ENCODE measurements at regions not wholly inside any gene's neighbourhood (a gene's known extent, or its start where the extent isn't known, plus 50 kb on each side); places are given as distances from the start of the nearest gene placed in this dataset.
A peak's percentile ranks its signal among the peaks of the same experiment; 100 is the strongest.

GRCh38 chrX:69279234-69279633, 114.0 kb upstream of the PJA1 start:
- Histone ChIP-seq H3K27me3 (ENCODE audit: control insufficient read depth, insufficient read depth, low read length) (no peaks in the 10 kb centered on the region), H3K36me3 (ENCODE audit: control insufficient read depth, insufficient read depth, low read length) (no peaks in the 10 kb centered on the region), H3K4me1 (ENCODE audit: control insufficient read depth, insufficient read depth, low read length) (peaks cover 12% of the 10 kb centered on the region), H3K4me3 (ENCODE audit: low read length) (no peak overlapping the region), H3K9me3 (ENCODE audit: control insufficient read depth, low read depth, low read length) (no peaks in the 10 kb centered on the region), H3K27ac (ENCODE audit: low read length) (no peak overlapping the region)
- no CpG with 5 or more reads among the region's 3 CpGs for WGBS (ENCODE audit: insufficient coverage, low lambda C conversion rate)
- DNase-seq = no peak

DNA sequence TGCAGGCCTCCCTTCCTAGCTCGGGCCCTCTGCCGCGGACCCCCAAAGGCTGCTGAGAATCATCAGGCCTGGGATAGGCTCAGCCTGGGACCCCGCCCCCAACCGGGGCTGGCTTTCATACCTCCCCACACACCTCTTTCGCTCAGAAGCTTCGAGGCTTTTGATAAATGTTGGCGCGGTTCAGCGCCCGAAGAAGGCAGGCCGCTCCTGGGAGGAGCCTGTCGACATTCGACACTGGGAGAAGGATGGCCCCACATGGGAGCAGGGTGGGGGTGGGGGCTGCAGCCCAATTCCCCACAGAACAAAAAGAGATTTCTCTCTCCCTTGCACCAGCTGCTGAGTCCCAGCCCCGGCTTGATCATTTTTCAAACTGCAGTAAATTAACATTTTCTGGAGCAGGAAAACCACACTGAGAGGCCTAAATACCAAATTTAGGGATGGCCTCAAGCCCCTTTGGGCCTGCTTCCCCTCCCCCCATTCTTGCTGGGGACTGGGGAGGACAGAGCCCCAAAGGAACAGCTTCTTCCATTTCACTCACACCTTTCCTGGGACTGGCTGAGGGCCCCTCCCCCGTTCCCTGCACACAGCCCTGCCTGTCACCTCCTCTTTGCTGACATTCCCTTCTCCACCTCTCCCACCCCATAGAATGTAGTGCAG, 112.9 kb upstream of the PJA1 start:
- Histone ChIP-seq H3K4me3 (ENCODE audit: low read length) (no peak overlapping the region), H3K4me1 (ENCODE audit: control insufficient read depth, insufficient read depth, low read length) (peaks cover 12% of the 10 kb centered on the region), H3K27ac (ENCODE audit: low read length) (peak overlapping the region; percentile 12), H3K27me3 (ENCODE audit: control insufficient read depth, insufficient read depth, low read length) (no peaks in the 10 kb centered on the region), H3K36me3 (ENCODE audit: control insufficient read depth, insufficient read depth, low read length) (no peaks in the 10 kb centered on the region), H3K9me3 (ENCODE audit: control insufficient read depth, low read depth, low read length) (no peaks in the 10 kb centered on the region)
- WGBS (ENCODE audit: insufficient coverage, low lambda C conversion rate) = no CpG with 5 or more reads among the region's 16 CpGs
- no peak for DNase-seq

DNA sequence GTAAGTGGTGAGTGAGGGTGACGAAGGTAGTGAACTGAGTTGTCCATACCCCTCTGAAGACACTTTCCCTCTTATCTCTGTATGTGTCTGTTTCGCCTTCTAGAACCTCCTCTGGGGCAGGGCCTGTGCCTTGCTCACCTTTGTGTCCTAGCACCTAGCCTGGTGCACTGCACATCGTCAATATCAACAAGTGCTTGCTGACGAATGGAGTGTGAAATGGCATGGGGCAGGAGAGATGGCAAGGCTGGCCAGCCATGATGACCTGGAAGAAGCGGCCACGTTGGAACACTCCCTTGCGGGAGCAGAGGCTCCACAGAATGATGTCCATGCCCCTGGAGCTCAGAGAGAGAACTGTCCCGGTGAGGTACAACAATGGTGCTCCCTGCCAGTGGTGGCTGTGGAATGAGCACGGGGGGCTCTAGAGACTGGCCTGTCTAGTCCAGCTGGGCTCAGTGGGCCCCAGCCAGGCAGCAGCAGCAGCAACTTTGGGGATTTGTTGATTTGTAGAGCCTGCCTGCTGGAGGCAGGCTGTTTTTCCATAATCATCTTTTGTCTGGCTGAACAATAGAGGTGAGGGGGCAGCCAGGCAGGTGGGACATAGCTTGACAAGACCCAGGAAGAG, 112.2 kb upstream of the PJA1 start:
- no peaks in the 10 kb centered on the region for H3K36me3 ChIP-seq (ENCODE audit: control insufficient read depth, insufficient read depth, low read length)
- peak overlapping the region; percentile 12 for H3K27ac ChIP-seq (ENCODE audit: low read length)
- no peak for DNase-seq
- H3K9me3 ChIP-seq (ENCODE audit: control insufficient read depth, low read depth, low read length) = no peaks in the 10 kb centered on the region
- H3K4me3 ChIP-seq (ENCODE audit: low read length) = no peak overlapping the region
- H3K4me1 ChIP-seq (ENCODE audit: control insufficient read depth, insufficient read depth, low read length) = peaks cover 12% of the 10 kb centered on the region
- WGBS (ENCODE audit: insufficient coverage, low lambda C conversion rate) = no CpG with 5 or more reads among the region's 9 CpGs
- no peaks in the 10 kb centered on the region for H3K27me3 ChIP-seq (ENCODE audit: control insufficient read depth, insufficient read depth, low read length)

DNA sequence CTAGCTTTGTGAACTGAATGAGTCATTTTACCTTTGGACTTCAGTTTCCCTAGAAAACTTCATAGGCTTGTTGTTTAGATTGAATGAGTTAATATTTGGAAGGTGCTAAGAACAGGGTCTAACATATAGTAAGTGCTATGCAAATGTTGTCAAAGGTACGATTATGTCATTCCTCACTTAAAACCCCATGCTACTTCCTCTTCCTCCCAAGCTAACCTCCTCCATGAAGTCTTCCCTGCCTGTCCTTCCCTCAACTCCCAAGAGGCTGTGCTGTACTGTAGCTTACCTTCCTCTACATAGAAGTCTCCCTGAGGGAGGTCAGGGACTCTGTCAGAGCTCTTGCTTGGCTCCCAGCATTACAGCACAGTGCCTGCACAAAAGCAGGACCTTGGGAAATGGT, 103.4 kb upstream of the PJA1 start:
- DNase-seq = peak in 1 of 2 donors; percentile 71
- H3K4me1 ChIP-seq (ENCODE audit: control insufficient read depth, insufficient read depth, low read length) = peaks cover 4% of the 10 kb centered on the region
- H3K27me3 ChIP-seq (ENCODE audit: control insufficient read depth, insufficient read depth, low read length) = no peaks in the 10 kb centered on the region
- H3K9me3 ChIP-seq (ENCODE audit: control insufficient read depth, low read depth, low read length) = no peaks in the 10 kb centered on the region
- no peak overlapping the region for H3K4me3 ChIP-seq (ENCODE audit: low read length)
- WGBS (ENCODE audit: insufficient coverage, low lambda C conversion rate) = no CpG with 5 or more reads among the region's 1 CpG
- H3K36me3 ChIP-seq (ENCODE audit: control insufficient read depth, insufficient read depth, low read length) = no peaks in the 10 kb centered on the region
- H3K27ac ChIP-seq (ENCODE audit: low read length) = peak overlapping the region; percentile 35

DNA sequence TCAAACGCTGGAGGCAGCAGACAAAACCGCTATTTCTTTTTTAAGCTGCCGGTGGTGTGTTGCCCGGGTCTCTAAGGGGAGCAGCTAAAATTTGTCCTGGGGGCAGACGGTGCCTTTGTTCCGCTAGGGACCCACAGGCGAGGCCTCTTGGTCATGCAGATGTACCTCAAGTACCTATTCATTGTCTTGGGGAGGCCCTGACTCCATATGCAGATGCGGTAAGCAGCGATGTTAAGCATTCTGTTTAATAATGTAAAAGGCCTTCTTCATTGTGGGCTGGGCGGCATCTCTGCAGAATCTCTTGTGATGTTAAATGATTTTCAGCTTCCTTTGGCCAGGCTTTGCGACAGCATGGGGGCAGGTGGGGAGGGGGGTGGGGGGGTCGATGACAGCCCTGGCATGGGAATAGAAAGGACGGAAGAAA, 98.9 kb upstream of the PJA1 start:
- Histone ChIP-seq H3K9me3 (ENCODE audit: control insufficient read depth, low read depth, low read length) (no peaks in the 10 kb centered on the region), H3K4me3 (ENCODE audit: low read length) (no peak overlapping the region), H3K27ac (ENCODE audit: low read length) (no peak overlapping the region), H3K4me1 (ENCODE audit: control insufficient read depth, insufficient read depth, low read length) (peaks cover 2% of the 10 kb centered on the region), H3K27me3 (ENCODE audit: control insufficient read depth, insufficient read depth, low read length) (no peaks in the 10 kb centered on the region), H3K36me3 (ENCODE audit: control insufficient read depth, insufficient read depth, low read length) (no peaks in the 10 kb centered on the region)
- WGBS (ENCODE audit: insufficient coverage, low lambda C conversion rate) = no CpG with 5 or more reads among the region's 13 CpGs
- no peak for DNase-seq

GRCh38 chrX:69263251-69263820, 98.1 kb upstream of the PJA1 start:
- WGBS (ENCODE audit: insufficient coverage, low lambda C conversion rate) = no CpG with 5 or more reads among the region's 3 CpGs

DNA sequence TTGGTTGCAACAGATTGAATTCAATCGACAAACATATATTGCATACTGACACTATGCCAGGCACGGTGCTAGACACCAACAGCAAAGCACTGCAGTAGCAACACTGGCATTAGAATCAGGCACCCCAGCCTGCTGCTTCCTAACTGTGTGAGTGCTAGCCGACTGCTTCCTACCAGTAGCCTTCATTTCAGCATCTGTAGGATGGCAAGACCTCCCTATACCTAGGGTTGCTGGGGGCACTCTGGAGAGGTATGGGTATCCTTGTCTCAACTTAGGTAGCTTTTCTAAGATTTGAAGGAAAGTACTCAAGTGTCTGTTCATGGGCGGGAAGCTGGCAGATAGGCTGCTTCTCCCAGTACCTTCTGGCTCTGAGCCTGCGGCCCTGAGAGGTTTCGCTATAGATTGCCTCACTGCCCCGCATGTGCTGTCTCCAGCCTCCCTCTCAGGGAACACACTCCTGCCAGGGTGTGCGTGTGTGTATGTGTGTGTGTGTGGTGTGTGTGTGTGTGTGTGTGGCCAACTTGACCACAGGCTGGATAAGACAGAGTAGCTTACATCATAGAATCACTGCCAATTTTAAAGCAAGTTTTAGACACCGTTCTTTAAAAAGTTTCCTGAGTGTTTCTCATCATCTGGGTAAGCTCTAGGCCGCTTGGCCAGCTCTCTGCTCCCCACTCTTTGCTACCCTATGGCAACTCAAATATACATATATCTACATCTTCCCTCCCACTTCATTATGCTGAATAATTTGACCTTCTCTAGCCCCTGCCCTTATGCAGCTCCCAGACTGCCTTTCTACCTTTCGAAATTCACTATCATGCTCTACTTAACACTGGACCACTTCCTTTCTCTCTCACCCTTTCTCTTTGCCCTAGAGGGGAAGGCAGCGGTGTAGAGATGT, 97.0 kb upstream of the PJA1 start:
- DNase-seq = no peak
- WGBS (ENCODE audit: insufficient coverage, low lambda C conversion rate) = no CpG with 5 or more reads among the region's 12 CpGs
- Histone ChIP-seq H3K36me3 (ENCODE audit: control insufficient read depth, insufficient read depth, low read length) (no peaks in the 10 kb centered on the region), H3K4me3 (ENCODE audit: low read length) (no peak overlapping the region), H3K27me3 (ENCODE audit: control insufficient read depth, insufficient read depth, low read length) (no peaks in the 10 kb centered on the region), H3K9me3 (ENCODE audit: control insufficient read depth, low read depth, low read length) (no peaks in the 10 kb centered on the region), H3K4me1 (ENCODE audit: control insufficient read depth, insufficient read depth, low read length) (no peaks in the 10 kb centered on the region), H3K27ac (ENCODE audit: low read length) (no peak overlapping the region)

More at GRCh38 chrX:69263251-69263820, 98.1 kb upstream of the PJA1 start:
- no peaks in the 10 kb centered on the region for H3K36me3 ChIP-seq (ENCODE audit: control insufficient read depth, insufficient read depth, low read length)
- DNase-seq = no peak
- no peak overlapping the region for H3K4me3 ChIP-seq (ENCODE audit: low read length)
- no peaks in the 10 kb centered on the region for H3K27me3 ChIP-seq (ENCODE audit: control insufficient read depth, insufficient read depth, low read length)
- H3K9me3 ChIP-seq (ENCODE audit: control insufficient read depth, low read depth, low read length) = no peaks in the 10 kb centered on the region
- H3K27ac ChIP-seq (ENCODE audit: low read length) = no peak overlapping the region
- no peaks in the 10 kb centered on the region for H3K4me1 ChIP-seq (ENCODE audit: control insufficient read depth, insufficient read depth, low read length)

DNA sequence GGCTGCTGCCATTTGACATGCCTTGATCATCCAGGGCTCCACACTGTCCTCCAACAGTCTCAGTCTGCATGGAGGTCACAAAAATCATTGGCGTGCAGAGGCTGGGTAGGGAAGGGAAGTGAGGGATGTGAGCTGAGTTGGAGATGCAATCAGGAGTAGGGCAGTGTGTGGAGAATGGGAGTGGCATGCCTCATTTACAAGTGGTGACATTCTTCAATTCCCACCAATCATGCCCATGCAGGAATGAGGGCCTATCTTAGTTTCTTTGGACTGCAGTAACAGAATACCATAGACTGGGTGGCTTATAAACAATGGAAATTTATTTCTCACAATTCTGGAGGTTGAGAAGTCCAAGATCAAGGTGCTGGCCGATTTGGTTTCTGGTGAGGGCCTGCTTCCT, 94.9 kb upstream of the PJA1 start:
- no peak overlapping the region for H3K27ac ChIP-seq (ENCODE audit: low read length)
- H3K4me3 ChIP-seq (ENCODE audit: low read length) = no peak overlapping the region
- no CpG with 5 or more reads among the region's 2 CpGs for WGBS (ENCODE audit: insufficient coverage, low lambda C conversion rate)
- H3K9me3 ChIP-seq (ENCODE audit: control insufficient read depth, low read depth, low read length) = no peaks in the 10 kb centered on the region
- no peak for DNase-seq
- no peaks in the 10 kb centered on the region for H3K36me3 ChIP-seq (ENCODE audit: control insufficient read depth, insufficient read depth, low read length)
- H3K27me3 ChIP-seq (ENCODE audit: control insufficient read depth, insufficient read depth, low read length) = no peaks in the 10 kb centered on the region
- H3K4me1 ChIP-seq (ENCODE audit: control insufficient read depth, insufficient read depth, low read length) = no peaks in the 10 kb centered on the region

- H3K4me3 ChIP-seq (ENCODE audit: low read length) = no peak overlapping the region
- DNase-seq = no peak
- no peaks in the 10 kb centered on the region for H3K9me3 ChIP-seq (ENCODE audit: control insufficient read depth, low read depth, low read length)
- no peaks in the 10 kb centered on the region for H3K27me3 ChIP-seq (ENCODE audit: control insufficient read depth, insufficient read depth, low read length)
- H3K27ac ChIP-seq (ENCODE audit: low read length) = no peak overlapping the region
- WGBS (ENCODE audit: insufficient coverage, low lambda C conversion rate) = no CpG with 5 or more reads among the region's 4 CpGs
- no peaks in the 10 kb centered on the region for H3K36me3 ChIP-seq (ENCODE audit: control insufficient read depth, insufficient read depth, low read length)
- H3K4me1 ChIP-seq (ENCODE audit: control insufficient read depth, insufficient read depth, low read length) = no peaks in the 10 kb centered on the region
Measured at GRCh38 chrX:69258893-69259292, 93.6 kb upstream of the PJA1 start.

DNA sequence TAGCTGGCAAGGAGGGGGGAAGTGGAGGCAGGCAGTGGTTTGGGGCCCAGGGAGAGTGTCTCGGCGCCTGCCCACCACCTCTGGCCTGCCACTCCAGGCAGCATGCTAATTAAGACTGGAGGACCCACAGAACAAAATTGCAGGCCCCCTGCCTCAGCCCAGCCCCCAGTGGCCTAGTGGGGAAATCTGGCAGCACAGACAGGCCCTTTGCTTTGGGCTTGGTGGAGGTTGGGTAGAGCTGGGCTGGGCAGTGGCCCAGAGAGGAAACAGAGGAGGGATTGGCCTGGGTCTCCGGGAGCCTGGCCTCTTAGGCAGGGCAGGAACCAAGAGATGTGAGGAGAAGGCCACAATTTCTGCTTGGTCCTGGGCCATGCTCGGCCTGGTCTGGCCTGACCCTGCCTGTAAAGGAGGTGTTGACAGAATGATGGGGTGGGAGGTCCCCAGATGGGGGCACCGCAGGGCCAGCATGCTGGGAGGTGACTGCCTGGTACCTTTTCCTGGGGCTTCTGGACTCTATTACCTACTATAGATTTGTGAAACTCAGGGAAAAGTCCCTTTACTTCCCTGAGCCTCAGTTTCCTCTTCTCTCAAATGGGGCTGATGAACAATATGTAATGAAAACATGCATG, 92.4 kb upstream of the PJA1 start:
- Histone ChIP-seq H3K27ac (ENCODE audit: low read length) (no peak overlapping the region), H3K9me3 (ENCODE audit: control insufficient read depth, low read depth, low read length) (no peaks in the 10 kb centered on the region), H3K4me1 (ENCODE audit: control insufficient read depth, insufficient read depth, low read length) (no peaks in the 10 kb centered on the region), H3K4me3 (ENCODE audit: low read length) (no peak overlapping the region), H3K27me3 (ENCODE audit: control insufficient read depth, insufficient read depth, low read length) (no peaks in the 10 kb centered on the region), H3K36me3 (ENCODE audit: control insufficient read depth, insufficient read depth, low read length) (no peaks in the 10 kb centered on the region)
- WGBS (ENCODE audit: insufficient coverage, low lambda C conversion rate) = no CpG with 5 or more reads among the region's 5 CpGs
- DNase-seq = no peak
